ENCODE measurements at regions not wholly inside any gene's neighbourhood (a gene's known extent, or its start where the extent isn't known, plus 50 kb on each side); places are given as distances from the start of the nearest gene placed in this dataset.

DNA sequence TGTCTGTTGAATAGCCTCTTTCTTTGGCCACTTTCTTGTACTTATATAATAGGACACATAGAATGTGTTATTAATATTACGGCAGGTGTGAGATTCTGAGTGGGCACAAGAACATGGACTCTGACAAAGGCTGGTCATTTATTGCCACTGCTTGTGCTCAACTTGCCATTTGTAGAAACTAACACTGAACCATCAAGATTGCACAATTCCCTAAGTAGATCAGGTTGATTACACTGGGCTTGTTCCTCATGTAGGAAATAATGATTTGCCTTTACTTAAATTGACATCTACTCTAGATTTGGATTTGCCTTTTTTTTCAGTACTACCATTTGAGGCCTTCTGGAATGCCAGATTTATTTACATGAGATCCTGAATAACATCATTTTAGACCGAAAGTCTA, 342.7 kb upstream of the CWC22 start:
- no peak for DNase-seq

DNA sequence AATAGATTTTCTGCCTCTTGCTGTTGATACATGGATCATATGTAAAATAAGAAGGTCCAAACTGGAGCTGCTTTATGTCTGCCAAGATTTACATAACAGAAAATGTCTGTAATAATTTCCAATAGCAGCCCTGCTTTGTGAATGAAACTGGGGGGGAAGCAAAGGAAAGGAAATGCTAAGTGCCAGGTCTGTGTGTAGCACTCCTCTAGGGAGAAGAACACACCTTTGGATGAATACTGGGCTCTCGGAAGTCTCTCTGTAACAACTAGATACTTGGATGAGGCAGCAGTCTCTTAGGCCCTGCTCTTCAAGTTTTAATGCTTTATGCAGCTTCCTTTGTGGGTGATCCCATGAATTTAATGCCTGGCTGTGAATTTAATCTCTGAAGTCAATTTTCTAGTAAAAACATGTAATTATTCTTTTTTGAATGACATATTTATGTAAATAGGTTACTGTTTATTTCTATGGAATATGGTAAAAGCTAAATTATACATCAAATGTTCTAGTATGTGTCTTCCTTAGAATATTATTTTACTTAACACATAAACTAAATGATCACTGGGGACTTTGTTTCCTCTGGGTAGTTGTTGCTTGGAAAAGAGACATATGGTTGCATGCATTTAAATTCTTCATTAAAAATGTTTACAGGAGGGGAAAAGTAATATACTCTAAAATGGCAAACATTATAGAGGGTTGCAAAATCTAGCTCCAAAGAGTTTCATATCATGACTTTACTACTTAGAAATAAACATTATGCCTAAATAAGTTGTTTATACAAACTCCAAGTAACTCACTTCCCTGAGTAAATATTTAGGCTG, 336.6 kb upstream of the CWC22 start:
- no peak for DNase-seq

DNA sequence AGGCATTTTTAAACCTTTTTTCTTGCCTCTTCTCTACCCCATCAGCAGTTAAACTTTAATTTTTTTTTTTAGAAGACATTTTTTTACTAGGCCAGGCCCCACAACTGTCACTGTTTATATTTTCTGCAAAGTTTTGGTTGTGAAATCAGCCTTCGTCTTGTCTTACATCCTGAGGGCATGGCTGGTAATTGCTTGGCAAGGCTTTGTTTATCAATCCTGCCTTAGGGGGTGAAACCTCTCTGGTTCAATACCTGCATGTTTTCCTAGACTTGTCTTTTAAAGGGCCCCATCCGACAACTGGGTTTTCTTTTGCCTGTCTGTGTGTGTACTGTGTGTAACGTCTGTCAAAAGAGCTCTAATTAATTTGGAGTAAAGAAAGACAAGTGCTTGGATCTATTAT, 330.0 kb upstream of the CWC22 start:
- DNase-seq = no peak

DNA sequence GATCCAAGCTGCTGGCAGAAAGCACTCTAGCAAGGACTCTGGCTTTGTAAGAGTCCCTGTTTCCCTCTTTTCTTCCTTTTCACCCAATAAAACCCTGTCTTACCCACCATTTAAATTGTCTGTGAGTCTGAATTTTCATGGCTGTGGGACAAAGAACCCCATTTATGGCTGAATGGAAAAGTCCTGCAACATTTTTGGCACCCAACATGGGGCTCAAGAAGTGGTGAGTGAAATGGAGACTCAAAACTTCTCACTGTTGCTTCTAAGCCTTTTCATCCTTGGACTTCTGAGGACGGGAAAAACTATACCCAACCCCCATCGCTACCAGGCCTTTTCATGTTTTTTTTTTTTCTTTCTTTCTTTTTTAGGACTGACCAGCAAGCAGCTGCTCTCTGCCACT, 329.5 kb upstream of the CWC22 start:
- DNase-seq = no peak

DNA sequence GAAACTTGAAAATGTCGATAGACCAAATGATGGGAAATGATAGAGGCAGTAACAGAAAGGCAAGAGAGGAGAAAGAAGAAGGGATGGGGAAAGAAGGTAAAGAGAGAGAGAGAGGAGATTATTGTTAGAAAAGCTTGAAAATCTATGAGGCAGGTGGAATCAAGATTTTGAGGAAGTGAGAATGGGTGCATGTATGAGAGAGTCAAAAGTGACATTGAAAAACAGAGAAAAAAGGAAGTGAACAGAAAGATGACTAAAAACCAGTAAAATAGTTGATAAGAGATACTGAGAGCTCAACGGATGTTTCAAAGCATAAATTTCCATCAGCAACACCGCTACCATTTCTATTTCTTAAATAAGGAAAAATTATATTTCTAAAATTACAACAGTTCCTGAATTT, 327.4 kb upstream of the CWC22 start:
- DNase-seq = no peak

DNA sequence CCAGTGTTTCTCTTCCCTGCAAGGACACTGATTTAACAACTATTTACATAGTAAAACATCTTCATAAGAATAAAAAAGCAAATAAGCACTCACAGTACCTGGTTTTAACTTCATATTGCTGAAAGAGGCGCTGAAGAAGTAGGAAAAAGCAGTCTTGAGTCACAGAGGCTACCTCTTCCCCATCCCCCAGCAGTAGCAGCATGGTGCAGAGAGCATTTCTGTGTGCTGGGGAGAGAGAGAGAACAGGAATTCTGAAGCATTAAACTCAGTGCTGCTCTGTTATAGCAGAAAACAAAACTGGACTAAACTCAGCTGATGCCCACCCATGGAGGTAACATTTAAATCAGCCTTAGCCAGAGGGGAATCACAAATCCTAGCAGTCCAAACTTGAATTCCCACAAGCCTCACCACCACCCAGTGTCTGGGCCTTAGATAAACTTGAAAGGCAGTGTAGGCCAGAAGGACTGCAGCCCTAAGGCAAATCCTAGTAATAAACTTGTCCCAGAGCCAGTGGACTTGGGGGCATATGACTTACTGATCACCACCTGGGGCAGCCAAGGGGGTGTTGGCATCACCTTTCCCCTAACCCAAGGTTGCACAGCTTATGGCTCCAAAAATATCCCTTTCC, 321.8 kb upstream of the CWC22 start:
- DNase-seq = no peak

DNA sequence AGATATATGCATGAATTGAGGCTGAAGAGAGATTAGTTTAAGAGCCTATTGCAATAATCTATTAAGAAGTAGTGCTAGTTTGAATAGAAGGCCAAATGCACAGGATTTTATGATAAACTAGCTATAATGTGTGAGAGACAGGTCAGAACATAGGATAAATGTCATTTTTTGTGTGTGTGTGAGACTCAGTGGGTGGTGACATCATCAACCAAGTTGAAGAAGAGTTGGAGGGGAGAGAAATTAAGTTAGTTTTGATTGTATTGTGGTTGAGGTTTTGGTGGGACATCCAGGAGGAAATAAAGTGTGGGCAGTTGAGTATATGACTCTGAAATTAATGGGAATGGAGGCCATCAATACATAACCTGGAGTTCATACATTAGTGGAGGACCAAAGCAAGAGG, 320.1 kb upstream of the CWC22 start:
- no peak for DNase-seq

DNA sequence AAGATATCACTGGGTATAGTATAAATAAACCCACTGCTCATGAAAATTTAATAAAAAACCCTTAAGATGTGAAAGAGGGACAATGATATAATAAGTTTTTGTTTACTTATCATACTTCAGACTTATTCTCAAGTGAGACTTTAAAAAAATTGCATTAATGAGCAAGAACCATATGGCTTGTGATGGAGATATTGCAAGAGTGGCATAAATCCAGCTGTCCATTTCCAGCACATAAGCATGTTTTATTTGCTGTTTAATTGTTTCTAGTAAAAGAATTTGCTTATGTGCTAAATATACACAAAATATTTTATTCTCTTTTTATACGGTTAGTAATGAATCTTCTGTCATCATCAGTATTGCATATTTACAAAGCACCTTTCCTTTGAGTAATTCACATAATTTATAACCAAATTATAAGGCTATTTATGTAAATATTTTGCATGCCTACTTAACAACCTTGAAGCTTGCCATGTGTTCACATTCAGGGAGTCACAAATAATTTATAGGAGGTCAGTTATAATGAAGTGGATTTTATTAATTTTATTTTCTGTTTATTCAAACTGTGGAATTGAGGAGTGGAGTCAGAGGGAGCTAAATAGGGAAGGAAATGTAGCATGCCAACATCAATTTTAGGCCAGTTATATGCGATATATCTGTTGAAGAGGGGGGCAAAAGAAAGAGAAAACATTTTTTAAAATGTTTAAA, 318.5 kb upstream of the CWC22 start:
- no peak for DNase-seq

DNA sequence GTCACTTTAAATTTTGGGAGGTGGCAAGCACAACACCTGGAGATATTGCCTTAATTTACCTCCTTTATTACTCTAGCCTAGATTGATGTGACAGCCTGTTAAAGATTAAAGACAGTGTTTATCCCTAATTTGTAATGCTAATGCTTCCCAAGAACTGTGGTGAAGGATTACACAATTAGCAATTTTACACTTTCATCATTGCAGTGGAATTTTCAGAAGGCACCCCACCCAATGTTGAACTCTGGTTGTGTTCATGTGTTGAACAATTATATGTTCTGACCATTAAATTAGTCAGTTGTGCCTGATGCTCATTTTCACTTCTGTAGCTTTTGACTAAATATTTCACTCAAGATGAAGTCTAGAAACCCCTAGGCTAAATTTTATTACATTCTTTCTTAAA, 317.1 kb upstream of the CWC22 start:
- no peak for DNase-seq

DNA sequence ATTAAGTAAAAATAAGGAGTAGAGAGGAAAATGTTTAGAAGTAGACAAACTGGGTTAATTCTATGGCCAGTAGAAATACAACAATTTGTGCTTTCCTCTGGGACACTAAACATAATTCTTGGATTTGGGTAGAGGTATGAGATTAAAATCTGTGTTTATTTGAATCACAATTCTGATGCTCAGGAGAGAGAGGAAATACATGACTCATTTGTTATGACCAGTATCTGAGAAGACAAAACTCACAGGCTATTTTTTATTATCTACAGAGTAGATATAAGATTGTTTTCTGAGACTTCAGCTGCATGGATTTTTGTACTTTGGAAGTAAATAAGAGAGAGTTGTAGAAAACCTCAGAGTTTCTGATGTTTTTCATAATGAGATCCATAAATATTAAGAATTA, 315.7 kb upstream of the CWC22 start:
- DNase-seq = no peak

DNA sequence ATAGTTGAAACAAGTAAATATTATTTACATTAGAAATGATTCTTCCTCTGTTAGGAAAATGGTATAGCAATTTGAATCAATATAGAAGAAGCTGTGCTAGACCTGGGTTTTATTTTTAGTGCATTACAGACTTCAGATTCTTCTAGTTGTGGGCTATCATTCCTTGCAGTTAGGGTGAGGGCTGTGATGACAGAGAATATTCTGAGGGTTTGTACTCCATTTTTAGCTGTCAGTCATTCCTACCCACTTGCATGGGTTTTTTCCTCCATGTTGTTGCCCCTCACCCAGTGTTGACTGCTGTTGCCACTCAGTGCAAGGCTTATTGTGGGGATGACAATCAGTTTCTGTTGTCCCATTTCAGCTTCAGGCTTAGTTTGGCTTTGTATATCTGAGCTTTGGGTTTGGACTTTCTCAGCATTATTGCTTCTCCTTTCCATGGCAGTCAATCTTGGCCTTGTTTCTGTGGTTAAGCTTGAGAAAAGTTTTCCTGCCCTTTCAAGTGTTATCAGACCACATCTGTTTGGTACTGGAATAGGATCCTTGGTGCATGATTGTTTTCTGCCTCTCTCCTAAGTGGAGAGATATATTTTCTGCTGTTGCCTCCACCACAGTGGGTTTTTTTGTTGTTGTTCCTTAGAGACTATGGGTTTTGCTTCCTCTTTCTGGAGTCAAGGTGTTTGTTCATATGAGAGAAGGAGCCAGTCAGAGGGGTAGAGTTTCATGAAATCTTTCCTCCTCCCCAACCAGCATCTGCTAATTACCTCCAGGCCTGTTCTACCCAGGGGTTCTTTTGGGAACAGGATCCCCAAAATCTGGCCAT, 312.7 kb upstream of the CWC22 start:
- no peak for DNase-seq

DNA sequence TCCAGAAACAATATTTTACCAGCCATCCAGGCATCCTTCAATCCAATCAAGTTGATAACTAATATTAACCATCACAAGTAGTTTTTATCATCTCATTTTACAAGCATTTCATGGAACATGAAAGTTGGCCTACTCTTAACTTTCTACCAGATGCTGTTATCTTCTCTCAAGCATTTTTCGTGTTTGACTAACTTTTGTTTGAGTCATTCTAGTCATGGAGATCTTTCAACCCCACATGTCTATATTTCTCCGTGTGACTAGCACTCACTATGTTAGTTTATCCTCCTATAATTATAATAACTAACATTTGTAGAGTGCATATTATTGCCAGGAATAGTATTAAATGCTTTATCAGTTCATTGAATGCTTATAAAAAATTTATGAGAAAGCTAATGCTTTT, 307.0 kb upstream of the CWC22 start:
- DNase-seq = no peak

DNA sequence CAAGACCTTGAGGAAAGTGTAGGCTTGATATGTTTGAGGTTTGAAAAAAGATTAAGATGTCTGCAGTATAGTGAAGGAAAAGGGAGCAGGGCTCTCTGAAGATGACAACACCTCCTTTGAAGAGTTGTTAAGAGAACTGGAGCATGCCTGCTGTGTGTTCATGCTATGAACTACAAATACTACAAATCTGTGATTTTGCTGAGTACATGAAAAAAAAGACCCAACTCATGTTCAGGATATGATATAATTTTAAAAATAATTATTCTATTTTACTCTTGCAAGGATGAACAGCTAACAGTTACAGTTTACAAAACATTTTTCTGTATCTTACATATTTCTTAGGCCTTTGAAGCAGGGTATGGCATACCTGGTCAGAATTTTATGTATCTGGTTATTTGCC, 305.4 kb upstream of the CWC22 start:
- DNase-seq = no peak

DNA sequence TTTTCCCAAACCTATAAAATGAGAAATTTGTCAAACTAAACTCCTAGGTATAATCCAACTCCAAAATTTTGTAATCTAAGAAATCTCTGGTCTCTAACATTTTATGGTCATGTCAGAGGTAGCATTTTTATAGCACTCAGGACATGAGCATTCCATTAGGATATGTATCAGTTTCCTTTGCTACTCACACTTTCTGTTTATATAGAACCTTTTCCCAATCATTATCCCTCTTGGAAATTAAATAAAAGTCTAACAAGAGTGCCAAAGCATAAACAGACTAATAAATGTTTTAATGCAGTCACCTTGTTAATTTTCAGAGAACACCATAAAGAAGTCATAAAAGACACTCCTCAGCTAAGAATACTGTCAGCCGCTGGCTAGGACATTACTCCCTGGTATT, 300.0 kb upstream of the CWC22 start:
- DNase-seq = no peak

DNA sequence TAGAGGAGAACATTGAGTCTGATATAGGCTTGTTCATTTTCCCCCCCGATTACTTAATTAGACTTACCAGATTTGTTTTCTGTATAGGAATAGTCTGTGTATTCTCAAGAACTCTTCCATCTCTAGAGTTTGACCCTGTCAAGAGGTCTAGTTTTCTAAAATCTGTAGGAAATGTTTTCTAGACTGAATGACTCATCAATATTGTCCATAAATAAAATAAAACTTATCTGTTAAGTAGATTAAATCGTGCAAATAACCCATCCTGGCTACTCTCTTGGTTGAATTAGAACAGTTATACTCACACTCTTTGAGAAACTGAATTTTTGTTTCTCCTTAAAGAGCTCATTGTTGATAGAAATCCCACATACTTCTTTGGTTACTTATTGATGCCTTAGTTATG, 299.2 kb upstream of the CWC22 start:
- no peak for DNase-seq

DNA sequence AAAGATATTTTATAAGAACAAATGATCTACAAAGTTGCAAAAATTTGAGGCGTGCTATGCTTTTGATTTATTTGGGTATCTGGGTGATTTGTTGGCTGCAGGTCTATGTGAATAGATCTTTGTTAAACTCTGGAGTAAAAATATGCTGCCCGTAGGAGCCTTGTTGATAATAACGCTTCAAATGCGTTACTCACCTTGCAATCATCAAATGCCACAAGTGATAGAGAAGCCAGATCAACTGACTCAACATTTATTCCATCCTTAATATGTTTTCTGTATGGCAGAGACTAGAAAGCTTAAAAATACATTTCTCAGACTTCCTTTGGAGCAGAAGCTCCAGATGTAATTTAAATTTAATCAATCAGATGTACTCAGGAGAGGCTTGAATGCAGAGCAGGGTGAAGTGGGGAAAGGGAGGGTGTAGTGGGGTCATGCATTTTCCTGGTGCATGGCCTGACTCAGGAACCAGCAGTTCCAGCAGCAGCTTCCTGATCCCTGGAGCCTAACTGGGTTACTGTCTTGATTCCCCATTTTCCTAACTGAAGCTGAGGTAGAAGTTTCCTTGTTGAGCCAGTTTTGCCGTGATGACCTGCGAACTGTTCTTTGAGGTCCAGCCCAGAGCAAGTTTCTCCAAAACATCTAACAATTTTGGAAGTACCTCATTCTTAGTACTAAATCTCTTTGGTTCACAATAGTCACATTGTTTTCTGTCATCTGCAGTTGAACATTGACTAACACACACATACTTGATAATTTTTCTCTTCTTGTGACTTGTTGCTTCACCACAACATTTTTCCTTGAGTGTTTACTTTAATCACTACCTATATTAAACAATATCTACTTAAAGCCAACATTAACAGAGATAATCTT, 284.7 kb upstream of the CWC22 start:
- DNase-seq = no peak

DNA sequence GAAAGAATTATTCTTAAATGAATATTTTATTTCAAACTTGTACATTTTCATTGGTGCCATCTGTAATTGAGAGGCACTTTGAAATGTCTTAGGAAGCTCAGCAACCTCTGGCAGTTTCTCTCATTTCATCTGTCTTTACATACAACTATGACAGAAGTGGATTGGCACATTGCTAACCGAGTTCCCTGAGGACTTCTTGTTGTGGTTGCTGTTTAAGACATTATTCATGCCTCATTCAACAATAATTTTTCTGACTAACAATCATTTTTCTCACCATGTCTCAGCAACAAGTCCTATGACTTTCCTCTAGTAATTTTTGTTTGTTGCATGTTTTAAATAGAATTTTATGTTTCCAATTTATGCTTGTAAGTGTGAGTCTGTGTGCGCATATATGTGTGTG, 284.0 kb upstream of the CWC22 start:
- DNase-seq = no peak

DNA sequence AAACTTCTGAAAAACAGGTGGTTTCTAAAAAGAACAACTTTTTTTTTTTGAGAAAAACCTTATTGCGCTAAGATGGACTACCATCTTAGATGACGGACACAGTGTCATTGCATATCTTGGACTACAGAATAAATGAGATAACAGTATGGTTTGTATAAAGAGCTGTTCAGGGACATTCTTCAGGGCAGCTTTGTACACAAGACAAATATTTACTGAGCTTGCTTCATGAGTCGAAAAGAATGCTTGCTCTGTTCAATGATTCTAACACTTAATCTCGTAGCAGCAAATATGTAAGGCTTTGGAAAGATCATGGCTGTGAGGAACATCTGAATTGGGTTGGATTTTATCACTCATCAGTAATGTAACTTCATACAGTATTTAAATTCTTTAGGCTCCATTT, 282.5 kb upstream of the CWC22 start:
- DNase-seq = no peak

DNA sequence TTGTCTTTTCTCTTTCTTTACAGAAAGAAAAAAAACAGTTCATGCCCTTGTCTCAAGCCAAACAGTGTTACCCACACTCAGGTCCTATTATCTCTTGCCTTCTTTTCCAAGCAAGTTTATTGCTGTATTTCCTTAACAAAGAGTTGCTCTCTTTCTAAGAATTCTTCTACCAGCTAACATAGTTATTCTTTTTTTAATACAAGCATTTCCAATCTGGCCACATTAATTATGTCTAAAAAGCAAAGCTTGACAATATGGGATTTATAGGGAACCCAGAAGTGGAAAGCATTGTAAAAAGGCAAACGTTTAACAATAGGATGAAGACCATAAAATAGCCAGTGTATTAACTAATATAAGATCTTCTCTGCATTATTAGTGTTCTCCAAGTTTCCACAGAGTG, 272.5 kb upstream of the CWC22 start:
- DNase-seq = no peak

DNA sequence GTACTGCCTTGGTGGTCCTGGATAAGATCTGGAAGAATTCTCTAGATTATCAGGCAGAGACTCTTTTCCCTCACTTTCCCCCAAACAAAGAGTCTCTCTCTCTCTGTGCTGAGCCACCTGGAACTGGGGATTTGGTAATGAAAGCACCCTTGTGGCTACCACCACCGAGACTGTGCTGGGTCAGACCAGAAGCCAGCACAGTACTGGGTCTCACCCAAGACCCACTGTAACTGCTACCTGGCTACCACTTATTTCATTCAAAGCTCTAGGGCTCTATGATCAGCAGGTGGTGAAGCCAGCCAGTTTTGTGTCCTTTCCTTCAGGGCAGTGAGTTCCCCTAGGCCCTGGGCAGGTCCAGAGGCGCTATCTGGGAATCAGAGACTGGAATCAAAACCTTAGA, 269.6 kb upstream of the CWC22 start:
- no peak for DNase-seq

DNA sequence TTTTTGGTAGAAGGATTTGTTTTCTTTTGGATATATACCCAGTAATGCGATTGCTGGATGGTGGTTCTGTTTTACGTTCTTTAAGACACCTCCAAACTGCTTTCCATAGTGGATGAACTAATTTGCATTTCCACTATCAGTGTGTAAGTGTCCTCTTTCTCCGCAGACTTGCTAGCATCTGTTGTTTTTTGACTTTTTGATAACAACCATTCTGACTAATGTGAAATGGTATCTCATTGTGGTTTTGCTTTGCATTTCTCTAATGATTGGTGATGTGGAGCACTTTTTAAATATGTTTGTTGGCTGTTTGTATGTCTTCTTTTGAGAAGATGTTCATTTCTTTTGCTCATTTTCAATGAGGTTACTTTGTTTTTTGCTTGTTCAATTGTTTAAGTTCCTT, 260.9 kb upstream of the CWC22 start:
- no peak for DNase-seq

DNA sequence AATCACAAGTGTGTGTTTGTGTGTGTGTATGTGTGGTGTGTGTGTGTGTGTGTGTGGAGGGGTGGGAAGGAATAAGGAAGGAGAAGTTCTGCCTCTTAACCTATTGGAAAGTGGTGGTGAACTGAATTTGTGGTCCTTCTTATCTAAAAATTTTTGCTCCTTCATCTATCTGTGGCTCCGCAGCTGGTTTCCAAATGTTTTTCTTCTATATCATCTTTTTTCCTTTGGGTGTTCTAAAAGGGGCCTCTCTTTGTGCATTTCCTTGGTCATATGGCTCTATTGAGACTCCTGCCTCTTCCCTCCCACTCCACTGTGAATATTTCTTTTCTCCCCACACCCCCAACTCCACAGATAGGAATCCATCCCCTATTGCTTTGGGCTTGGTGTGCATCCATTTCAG, 254.9 kb upstream of the CWC22 start:
- DNase-seq = no peak

All from DMS79 treated with DMSO at 0.1 percent for 48 hours (cell line).